LNCAP (cell line): ENCODE measurements at regions not wholly inside any gene's neighbourhood (a gene's known extent, or its start where the extent isn't known, plus 50 kb on each side); places are given as distances from the start of the nearest gene placed in this dataset.

Experiments used
- CTCF ChIP-seq: fragments of 450-650 bp; IDR thresholded peaks from 2 replicates; pipeline ENCODE4 v1.5.1; 2017; ENCODE audit warnings: mild to moderate bottlenecking

GRCh38 chr3:59254976-59255375 lies 205.2 kb upstream of the CFAP20DC start:
- TF ChIP-seq CTCF, result no peak

- TF ChIP-seq CTCF, result no peak
Measured at GRCh38 chr3:59254433-59254832, 204.6 kb upstream of the CFAP20DC start.

- no peak for TF ChIP-seq CTCF
Measured at GRCh38 chr3:59253523-59253922, 203.7 kb upstream of the CFAP20DC start.

GRCh38 chr3:59251869-59252268 lies 202.0 kb upstream of the CFAP20DC start:
- TF ChIP-seq CTCF, result no peak

- TF ChIP-seq CTCF, result no peak
Measured at GRCh38 chr3:59250600-59250999, 200.8 kb upstream of the CFAP20DC start.

GRCh38 chr3:59249698-59250361 lies 200.0 kb upstream of the CFAP20DC start:
- no peak for TF ChIP-seq CTCF

GRCh38 chr3:59249004-59249403 lies 199.2 kb upstream of the CFAP20DC start:
- no peak for TF ChIP-seq CTCF

GRCh38 chr3:59247402-59247841 lies 197.6 kb upstream of the CFAP20DC start:
- TF ChIP-seq CTCF, result no peak
